ENCODE measurements at regions not wholly inside any gene's neighbourhood (a gene's known extent, or its start where the extent isn't known, plus 50 kb on each side); places are given as distances from the start of the nearest gene placed in this dataset.

- Histone ChIP-seq H3K79me2 (ENCODE audit: control insufficient read depth, insufficient read depth, low read length) (peaks cover 45% of the 10 kb centered on the region), H3K4me1 (ENCODE audit: control insufficient read depth, extremely low read depth, insufficient read depth, low read length) (peaks cover 4% of the 10 kb centered on the region), H3K9me3 (ENCODE audit: control insufficient read depth, insufficient read depth, low read depth, low read length) (no peaks in the 10 kb centered on the region), H3K9ac (ENCODE audit: insufficient read depth, low read length) (no peak overlapping the region), H3K4me2 (ENCODE audit: extremely low read depth, insufficient read depth, low read length) (no peak overlapping the region), H2AFZ (ENCODE audit: low read length) (no peak overlapping the region), H3K36me3 (ENCODE audit: control insufficient read depth, insufficient read depth, low read length) (no peaks in the 10 kb centered on the region), H3K27ac (ENCODE audit: insufficient read depth, low read length) (no peak overlapping the region), H3K4me3 (replicated peaks in 1 of 4; ENCODE audit: control extremely low read depth in 1 of 4, insufficient read depth in 1 of 4, low read depth in 3 of 4, low read length in 4 of 4) (no peak overlapping the region), H3K27me3 (ENCODE audit: control insufficient read depth, insufficient read depth, low read length) (no peaks in the 10 kb centered on the region), H4K20me1 (ENCODE audit: control insufficient read depth, extremely low read depth, insufficient read depth, low read length) (peaks cover 2% of the 10 kb centered on the region)
- DNase-seq (ENCODE audit: low read depth in 2 of 2): no peak
- no peak for TF ChIP-seq EZH2 (IDR thresholded peaks at IDR 0.05; ENCODE audit: low read length, missing control alignments)
- no peak for TF ChIP-seq CTCF (conservative IDR thresholded peaks at IDR 0.05 in 1 of 2, IDR thresholded peaks at IDR 0.05 in 1 of 2; ENCODE audit: low read depth in 1 of 2, low read length in 2 of 2)
Measured at GRCh38 chr2:134185639-134186038, 68.2 kb upstream of the MGAT5 start.

GRCh38 chr2:134189009-134189720, 64.7 kb upstream of the MGAT5 start:
- H3K36me3 ChIP-seq (ENCODE audit: control insufficient read depth, insufficient read depth, low read length): no peaks in the 10 kb centered on the region
- H3K9ac ChIP-seq (ENCODE audit: insufficient read depth, low read length): no peak overlapping the region
- no peak overlapping the region for H3K27ac ChIP-seq (ENCODE audit: insufficient read depth, low read length)
- no peak overlapping the region for H3K4me3 ChIP-seq (replicated peaks in 1 of 4; ENCODE audit: control extremely low read depth in 1 of 4, insufficient read depth in 1 of 4, low read depth in 3 of 4, low read length in 4 of 4)
- H3K4me1 ChIP-seq (ENCODE audit: control insufficient read depth, extremely low read depth, insufficient read depth, low read length): peaks cover 9% of the 10 kb centered on the region
- H3K79me2 ChIP-seq (ENCODE audit: control insufficient read depth, insufficient read depth, low read length): peaks cover 57% of the 10 kb centered on the region
- peaks cover 5% of the 10 kb centered on the region for H4K20me1 ChIP-seq (ENCODE audit: control insufficient read depth, extremely low read depth, insufficient read depth, low read length)
- peak; percentile 51 to 63 for DNase-seq (ENCODE audit: low read depth in 2 of 2)
- TF ChIP-seq CTCF (conservative IDR thresholded peaks at IDR 0.05 in 1 of 2, IDR thresholded peaks at IDR 0.05 in 1 of 2; ENCODE audit: low read depth in 1 of 2, low read length in 2 of 2): no peak
- TF ChIP-seq EZH2 (IDR thresholded peaks at IDR 0.05; ENCODE audit: low read length, missing control alignments): no peak
- H3K9me3 ChIP-seq (ENCODE audit: control insufficient read depth, insufficient read depth, low read depth, low read length): no peaks in the 10 kb centered on the region
- no peaks in the 10 kb centered on the region for H3K27me3 ChIP-seq (ENCODE audit: control insufficient read depth, insufficient read depth, low read length)
- H3K4me2 ChIP-seq (ENCODE audit: extremely low read depth, insufficient read depth, low read length): no peak overlapping the region
- H2AFZ ChIP-seq (ENCODE audit: low read length): no peak overlapping the region

DNA sequence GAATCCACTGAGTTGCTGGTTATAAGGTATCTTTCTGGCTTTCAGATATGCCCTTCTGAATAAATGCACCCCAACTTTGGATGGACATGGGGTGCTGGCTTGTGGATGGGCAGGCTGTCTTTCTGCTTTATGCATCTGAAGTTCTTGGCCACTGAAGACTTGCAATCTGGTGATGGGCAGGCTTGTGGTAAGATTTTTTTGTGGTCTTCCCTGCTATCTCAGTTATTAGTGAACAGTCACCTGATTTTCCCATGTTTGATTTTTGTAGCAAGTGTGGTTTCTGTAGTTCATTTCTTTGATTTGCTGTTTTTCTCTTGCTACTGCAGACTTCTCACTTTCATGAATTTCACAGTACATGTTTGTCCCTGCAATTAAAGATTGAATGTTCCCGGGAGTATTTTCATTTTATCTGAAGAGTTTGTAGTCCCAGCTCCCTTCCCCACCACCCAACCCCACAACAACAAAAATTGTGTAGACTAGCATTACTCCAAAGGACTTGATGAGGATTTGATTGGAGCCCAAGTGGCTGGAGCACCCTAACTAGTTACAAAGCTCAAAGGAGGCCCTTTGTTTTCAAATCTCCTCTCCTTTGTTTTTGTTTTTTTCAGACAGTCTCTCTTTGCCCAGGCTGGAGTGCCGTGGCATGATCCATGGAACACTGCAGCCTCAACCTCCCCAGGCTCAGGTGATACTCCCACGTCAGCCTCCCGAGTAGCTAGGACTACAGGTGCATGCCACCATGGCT, 63.6 kb upstream of the MGAT5 start:
- Histone ChIP-seq H4K20me1 (ENCODE audit: control insufficient read depth, extremely low read depth, insufficient read depth, low read length) (peaks cover 6% of the 10 kb centered on the region), H3K79me2 (ENCODE audit: control insufficient read depth, insufficient read depth, low read length) (peaks cover 57% of the 10 kb centered on the region), H3K27me3 (ENCODE audit: control insufficient read depth, insufficient read depth, low read length) (no peaks in the 10 kb centered on the region)

More for the DNA sequence above, 63.6 kb upstream of the MGAT5 start:
- H3K4me2 ChIP-seq (ENCODE audit: extremely low read depth, insufficient read depth, low read length): no peak overlapping the region
- H3K9ac ChIP-seq (ENCODE audit: insufficient read depth, low read length): no peak overlapping the region
- TF ChIP-seq CTCF (conservative IDR thresholded peaks at IDR 0.05 in 1 of 2, IDR thresholded peaks at IDR 0.05 in 1 of 2; ENCODE audit: low read depth in 1 of 2, low read length in 2 of 2): no peak
- no peak for TF ChIP-seq EZH2 (IDR thresholded peaks at IDR 0.05; ENCODE audit: low read length, missing control alignments)
- H2AFZ ChIP-seq (ENCODE audit: low read length): no peak overlapping the region
- no peaks in the 10 kb centered on the region for H3K9me3 ChIP-seq (ENCODE audit: control insufficient read depth, insufficient read depth, low read depth, low read length)
- DNase-seq (ENCODE audit: low read depth in 2 of 2): no peak
- no peaks in the 10 kb centered on the region for H3K36me3 ChIP-seq (ENCODE audit: control insufficient read depth, insufficient read depth, low read length)
- H3K27ac ChIP-seq (ENCODE audit: insufficient read depth, low read length): no peak overlapping the region
- H3K4me3 ChIP-seq (replicated peaks in 1 of 4; ENCODE audit: control extremely low read depth in 1 of 4, insufficient read depth in 1 of 4, low read depth in 3 of 4, low read length in 4 of 4): no peak overlapping the region
- H3K4me1 ChIP-seq (ENCODE audit: control insufficient read depth, extremely low read depth, insufficient read depth, low read length): peaks cover 9% of the 10 kb centered on the region
